ENCODE measurements at regions not wholly inside any gene's neighbourhood (a gene's known extent, or its start where the extent isn't known, plus 50 kb on each side); places are given as distances from the start of the nearest gene placed in this dataset.
"Not testable (repeated sequence)": the region's sequence is repeated elsewhere in the genome, so short reads cannot be mapped to it uniquely, and the experiment has no call there.

GRCh38 chrX:138939038-138939437 is 227.5 kb upstream of the FGF13 start:
- FAIRE-seq (no peak), DNase-seq (ENCODE audit: low spot score) (no peak)

GRCh38 chrX:138938003-138938402 is 226.5 kb upstream of the FGF13 start:
- no peak for DNase-seq (ENCODE audit: low spot score)
- no peak for FAIRE-seq

- FAIRE-seq = no peak
- no peak for DNase-seq (ENCODE audit: low spot score)
Measured at GRCh38 chrX:138931212-138931611, 219.7 kb upstream of the FGF13 start.

GRCh38 chrX:138930583-138930945 is 219.0 kb upstream of the FGF13 start:
- DNase-seq (ENCODE audit: low spot score) (no peak), FAIRE-seq (no peak)

- no peak for FAIRE-seq
- DNase-seq (ENCODE audit: low spot score) = no peak
Measured at GRCh38 chrX:138929926-138930582, 218.5 kb upstream of the FGF13 start.

- no peak for DNase-seq (ENCODE audit: low spot score)
- FAIRE-seq = no peak
Measured at GRCh38 chrX:138928737-138929459, 217.4 kb upstream of the FGF13 start.

GRCh38 chrX:138925330-138925729 is 213.8 kb upstream of the FGF13 start:
- DNase-seq (ENCODE audit: low spot score) (no peak), FAIRE-seq (no peak)

GRCh38 chrX:138923805-138924204 is 212.3 kb upstream of the FGF13 start:
- no peak for DNase-seq (ENCODE audit: low spot score)
- no peak for FAIRE-seq

GRCh38 chrX:138921031-138921430 is 209.5 kb upstream of the FGF13 start:
- FAIRE-seq = no peak

GRCh38 chrX:138917781-138918180 is 206.3 kb upstream of the FGF13 start:
- no peak for DNase-seq (ENCODE audit: low spot score)
- FAIRE-seq = no peak

More at GRCh38 chrX:138921031-138921430, 209.5 kb upstream of the FGF13 start:
- DNase-seq (ENCODE audit: low spot score) = no peak

GRCh38 chrX:138914767-138915166 is 203.2 kb upstream of the FGF13 start:
- FAIRE-seq (no peak), DNase-seq (ENCODE audit: low spot score) (no peak)

GRCh38 chrX:138908577-138908976 is 197.1 kb upstream of the FGF13 start:
- no peak for DNase-seq (ENCODE audit: low spot score)
- FAIRE-seq = no peak

- peak; percentile 4 for DNase-seq (ENCODE audit: low spot score)
- FAIRE-seq = no peak
Measured at GRCh38 chrX:138897621-138898492, 186.3 kb upstream of the FGF13 start.

- no peak for DNase-seq (ENCODE audit: low spot score)
- no peak for FAIRE-seq
Measured at GRCh38 chrX:138890491-138890890, 179.0 kb upstream of the FGF13 start.

GRCh38 chrX:138889149-138889548 is 177.6 kb upstream of the FGF13 start:
- DNase-seq (ENCODE audit: low spot score) (no peak), FAIRE-seq (no peak)

- DNase-seq (ENCODE audit: low spot score) (no peak), FAIRE-seq (no peak)
Measured at GRCh38 chrX:138886769-138887168, 175.3 kb upstream of the FGF13 start.

GRCh38 chrX:138885886-138886285 is 174.4 kb upstream of the FGF13 start:
- DNase-seq (ENCODE audit: low spot score) = no peak
- FAIRE-seq = no peak

- FAIRE-seq; DNase-seq (ENCODE audit: low spot score): not testable (repeated sequence)
Measured at GRCh38 chrX:138880293-138880692, 168.8 kb upstream of the FGF13 start.

GRCh38 chrX:138877746-138878145 is 166.2 kb upstream of the FGF13 start:
- no peak for FAIRE-seq
- no peak for DNase-seq (ENCODE audit: low spot score)

GRCh38 chrX:138875472-138875871 is 164.0 kb upstream of the FGF13 start:
- DNase-seq (ENCODE audit: low spot score) (no peak), FAIRE-seq (no peak)

GRCh38 chrX:138874271-138874935 is 162.9 kb upstream of the FGF13 start:
- no peak for FAIRE-seq

GRCh38 chrX:138873640-138874039 is 162.1 kb upstream of the FGF13 start:
- not testable (repeated sequence) for DNase-seq (ENCODE audit: low spot score); FAIRE-seq

More at GRCh38 chrX:138874271-138874935, 162.9 kb upstream of the FGF13 start:
- DNase-seq (ENCODE audit: low spot score) = no peak
